OCI-LY3 (cell line): ENCODE measurements at regions not wholly inside any gene's neighbourhood (a gene's known extent, or its start where the extent isn't known, plus 50 kb on each side); places are given as distances from the start of the nearest gene placed in this dataset.
"Not testable (repeated sequence)": the region's sequence is repeated elsewhere in the genome, so short reads cannot be mapped to it uniquely, and the experiment has no call there.

Source experiments
- H2AFZ ChIP-seq: fragments of 200-600, 300-600 bp; shearing (Covaris generic); 2 replicates; pipeline ENCODE4 v1.6.0; 2014; ENCODE audit warnings: antibody characterized with exemption, low read depth, low read length
- H3K27ac ChIP-seq: fragments of 200-600, 300-600 bp; sonication (generic); 2 replicates; pipeline ENCODE4 v1.5.1; 2014; ENCODE audit warnings: mild to moderate bottlenecking, low read length, moderate library complexity, mixed read lengths
- H3K27me3 ChIP-seq: fragments of 200-600, 300-600 bp; sonication (generic); 2 replicates; pipeline ENCODE4 v1.6.1; 2014; ENCODE audit warnings: low read depth, low read length, mixed read lengths
- H3K36me3 ChIP-seq: fragments of 200-600, 300-600 bp; sonication (generic); replicated peaks from 2 replicates; pipeline ENCODE3; 2014; ENCODE audit warnings: low read depth, low read length, mixed read lengths
- H3K4me1 ChIP-seq: fragments of 300-600, 200-600 bp; sonication (generic); 2 replicates; pipeline ENCODE4 v1.6.1; 2014; ENCODE audit warnings: low read length, mixed read lengths
- H3K4me2 ChIP-seq: fragments of 200-600, 300-600 bp; sonication (generic); 2 replicates; pipeline ENCODE4 v1.6.1; 2014; ENCODE audit warnings: low read length, mixed read lengths
- H3K4me3 ChIP-seq: fragments of 300-600, 200-600 bp; sonication (generic); 2 replicates; pipeline ENCODE4 v1.5.1; 2014; ENCODE audit warnings: antibody characterized with exemption, mild to moderate bottlenecking, low read length, moderate library complexity
- H3K79me2 ChIP-seq: fragments of 300-600, 200-600 bp; shearing (Covaris generic); 2 replicates; pipeline ENCODE4 v1.6.1; 2014; ENCODE audit warnings: mild to moderate bottlenecking, low read length, mixed read lengths
- H3K9ac ChIP-seq: fragments of 300-600, 200-600 bp; shearing (Covaris generic); 2 replicates; pipeline ENCODE4 v1.6.0; 2014; ENCODE audit warnings: mild to moderate bottlenecking, low read length, moderate library complexity
- H3K9me3 ChIP-seq: fragments of 200-600, 300-600 bp; shearing (Covaris generic); 2 replicates; pipeline ENCODE4 v1.6.1; 2014; ENCODE audit warnings: low read length, mixed read lengths; ENCODE audit not compliant: insufficient read depth
- H4K20me1 ChIP-seq: fragments of 200-600, 300-600 bp; sonication (generic); 2 replicates; pipeline ENCODE4 v1.6.1; 2016; ENCODE audit warnings: low read length, mixed read lengths; ENCODE audit not compliant: insufficient read depth
- EZH2phosphoT487 ChIP-seq: fragments of 200-600 bp; shearing (Covaris generic); IDR thresholded peaks from 2 replicates; pipeline ENCODE4 v1.6.1; 2018; ENCODE audit warnings: antibody characterized with exemption, mixed run types, low read depth
- TF ChIP-seq, protein P1 (sequence below): fragments of 200-600, 300-600 bp; sonication (generic); IDR thresholded peaks from 2 replicates; pipeline ENCODE4 v1.5.1; 2014; ENCODE audit warnings: antibody characterized with exemption, low read length, low read depth

DNA sequence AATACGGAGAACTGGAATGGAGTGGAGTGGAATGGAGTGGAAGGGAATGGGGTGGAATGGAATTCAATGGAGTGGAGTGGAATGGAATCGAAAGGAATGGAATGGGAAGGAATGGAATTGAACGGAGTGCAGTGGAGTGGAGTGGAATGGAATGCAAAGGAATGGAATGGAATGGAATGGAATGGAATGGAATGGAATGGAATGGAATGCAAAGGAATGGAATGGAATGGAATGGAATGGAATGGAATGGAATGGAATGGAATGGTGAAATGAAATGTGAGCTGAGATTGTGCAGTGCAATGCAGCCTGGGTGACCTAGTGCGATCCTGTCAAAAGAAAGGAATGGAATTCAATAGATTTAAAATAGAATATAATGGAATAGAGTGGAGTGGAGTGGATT is 357.3 kb upstream of the WSB1 start:
- not testable (repeated sequence) for H3K36me3 ChIP-seq, H3K4me3 ChIP-seq, H3K4me2 ChIP-seq, H3K9ac ChIP-seq, H3K4me1 ChIP-seq, H4K20me1 ChIP-seq, H2AFZ ChIP-seq, H3K27ac ChIP-seq, H3K27me3 ChIP-seq, H3K79me2 ChIP-seq
- H3K9me3 ChIP-seq, result peaks cover 24% of the 10 kb centered on the region

DNA sequence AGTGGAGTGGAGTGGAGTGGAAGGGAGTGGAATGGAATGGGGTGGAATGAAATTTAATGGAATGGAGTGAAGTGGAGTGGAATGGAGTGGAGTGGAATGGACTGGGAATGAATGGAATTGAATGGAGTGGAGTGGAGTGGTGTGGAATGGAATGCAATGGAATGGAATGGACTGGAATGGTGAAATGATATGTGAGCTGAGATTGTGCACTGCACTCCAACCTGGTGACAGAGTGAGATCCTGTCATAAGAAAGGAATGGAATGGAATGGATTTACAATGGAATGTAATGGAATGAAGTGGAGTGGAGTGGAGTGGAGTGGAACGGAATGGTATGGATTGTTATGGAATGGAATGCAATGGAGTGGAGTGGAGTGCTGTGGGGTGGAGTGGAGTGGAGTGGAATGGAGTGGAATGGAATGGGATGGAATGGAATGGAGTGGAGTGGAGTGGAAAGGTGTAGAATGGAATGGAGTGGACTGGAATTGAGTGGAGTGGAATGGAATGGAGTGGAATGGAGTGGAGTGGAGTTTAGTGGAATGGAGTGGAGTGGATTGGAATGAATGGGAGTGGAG is 356.1 kb upstream of the WSB1 start:
- H3K36me3 ChIP-seq, H3K9ac ChIP-seq, H3K79me2 ChIP-seq, H3K27ac ChIP-seq, H2AFZ ChIP-seq, H4K20me1 ChIP-seq, H3K4me1 ChIP-seq, H3K4me2 ChIP-seq, H3K27me3 ChIP-seq, H3K4me3 ChIP-seq: not testable (repeated sequence)
- H3K9me3 ChIP-seq, result peaks cover 24% of the 10 kb centered on the region

- H3K9me3 ChIP-seq, result peaks cover 24% of the 10 kb centered on the region
- not testable (repeated sequence) for H2AFZ ChIP-seq, H3K9ac ChIP-seq, H3K4me2 ChIP-seq, H3K4me1 ChIP-seq, H3K4me3 ChIP-seq, H3K27me3 ChIP-seq, H3K36me3 ChIP-seq, H3K79me2 ChIP-seq, H4K20me1 ChIP-seq, H3K27ac ChIP-seq
Observed at GRCh38 chr17:26939755-26940154, 354.2 kb upstream of the WSB1 start.

DNA sequence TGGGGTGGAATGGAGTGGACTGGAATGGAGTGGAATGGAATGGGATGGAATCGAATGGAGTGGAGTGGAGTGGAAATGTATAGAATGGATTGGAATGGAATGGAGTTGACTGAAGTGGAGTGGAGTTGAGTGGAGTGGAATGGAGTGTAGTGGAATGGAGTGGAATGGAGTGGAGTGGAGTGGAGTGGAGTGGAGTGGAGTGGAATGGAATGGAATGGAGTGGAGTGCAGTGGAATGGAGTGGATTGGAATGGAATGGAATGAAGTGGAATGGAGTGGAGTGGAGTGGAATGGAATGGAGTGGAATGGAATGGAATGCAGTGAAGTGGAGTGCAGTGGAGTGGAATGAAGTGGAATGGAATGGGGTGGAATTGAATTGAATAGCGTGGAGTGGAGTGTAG is 353.3 kb upstream of the WSB1 start:
- H2AFZ ChIP-seq, H3K4me3 ChIP-seq, H3K36me3 ChIP-seq, H3K79me2 ChIP-seq, H4K20me1 ChIP-seq, H3K27ac ChIP-seq, H3K4me1 ChIP-seq, H3K4me2 ChIP-seq, H3K27me3 ChIP-seq, H3K9ac ChIP-seq: not testable (repeated sequence)
- H3K9me3 ChIP-seq, result peaks cover 24% of the 10 kb centered on the region

DNA sequence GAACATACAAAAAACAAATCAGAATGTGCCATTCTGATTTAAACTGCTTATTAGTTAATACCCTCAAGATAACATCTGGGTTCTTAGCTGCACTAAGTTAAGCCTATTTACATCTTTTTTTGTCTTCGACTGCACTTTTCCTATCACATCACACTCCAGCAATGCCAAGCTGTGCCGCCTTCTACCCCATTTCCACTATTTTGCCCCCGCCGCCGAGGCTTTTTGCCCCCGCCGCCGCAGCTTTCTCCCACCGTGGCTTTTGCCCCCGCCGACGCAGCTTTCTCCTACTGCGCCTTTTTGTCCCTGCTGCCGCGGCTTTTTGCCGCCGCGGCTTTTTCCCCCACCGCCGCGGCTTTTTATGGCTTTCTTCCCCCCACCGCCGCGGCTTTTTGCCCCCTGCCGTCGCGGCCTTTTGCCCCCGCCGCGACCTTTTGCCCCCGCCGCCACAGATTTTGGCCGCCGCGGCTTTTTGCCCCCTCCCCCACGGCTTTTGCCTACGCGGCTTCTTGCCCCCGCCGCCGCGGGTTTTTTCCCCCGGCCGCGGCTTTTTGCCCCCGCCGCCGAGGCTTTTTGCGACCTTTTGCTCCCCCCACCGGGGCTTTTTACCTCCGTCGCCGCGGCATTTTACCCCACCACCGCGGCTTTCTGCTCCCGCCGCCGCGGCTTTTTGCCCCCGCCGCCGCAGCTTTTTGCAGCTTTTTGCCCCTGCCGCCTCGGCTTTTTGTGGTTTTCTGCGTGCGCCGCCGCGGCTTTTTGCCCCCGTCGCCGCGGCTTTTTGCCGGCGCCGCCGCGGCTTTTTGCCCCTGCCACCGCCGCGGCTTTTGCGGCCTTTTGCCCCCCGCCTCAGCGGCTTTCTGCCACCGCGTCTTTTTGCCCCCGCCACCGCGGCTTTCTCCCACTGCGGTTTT is 331.4 kb upstream of the WSB1 start:
- Histone ChIP-seq H3K79me2 (no peaks in the 10 kb centered on the region), H3K4me1 (no peaks in the 10 kb centered on the region), H3K4me3 (no peak overlapping the region), H2AFZ (no peak overlapping the region), H4K20me1 (no peaks in the 10 kb centered on the region), H3K4me2 (no peak overlapping the region), H3K36me3 (no peaks in the 10 kb centered on the region), H3K27me3 (no peaks in the 10 kb centered on the region), H3K9me3 (no peaks in the 10 kb centered on the region), H3K9ac (no peak overlapping the region), H3K27ac (no peak overlapping the region)
- TF ChIP-seq EZH2phosphoT487, result no peak
- TF ChIP-seq, protein P1, sequence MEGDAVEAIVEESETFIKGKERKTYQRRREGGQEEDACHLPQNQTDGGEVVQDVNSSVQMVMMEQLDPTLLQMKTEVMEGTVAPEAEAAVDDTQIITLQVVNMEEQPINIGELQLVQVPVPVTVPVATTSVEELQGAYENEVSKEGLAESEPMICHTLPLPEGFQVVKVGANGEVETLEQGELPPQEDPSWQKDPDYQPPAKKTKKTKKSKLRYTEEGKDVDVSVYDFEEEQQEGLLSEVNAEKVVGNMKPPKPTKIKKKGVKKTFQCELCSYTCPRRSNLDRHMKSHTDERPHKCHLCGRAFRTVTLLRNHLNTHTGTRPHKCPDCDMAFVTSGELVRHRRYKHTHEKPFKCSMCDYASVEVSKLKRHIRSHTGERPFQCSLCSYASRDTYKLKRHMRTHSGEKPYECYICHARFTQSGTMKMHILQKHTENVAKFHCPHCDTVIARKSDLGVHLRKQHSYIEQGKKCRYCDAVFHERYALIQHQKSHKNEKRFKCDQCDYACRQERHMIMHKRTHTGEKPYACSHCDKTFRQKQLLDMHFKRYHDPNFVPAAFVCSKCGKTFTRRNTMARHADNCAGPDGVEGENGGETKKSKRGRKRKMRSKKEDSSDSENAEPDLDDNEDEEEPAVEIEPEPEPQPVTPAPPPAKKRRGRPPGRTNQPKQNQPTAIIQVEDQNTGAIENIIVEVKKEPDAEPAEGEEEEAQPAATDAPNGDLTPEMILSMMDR, result no peak

- no peak overlapping the region for H3K4me2 ChIP-seq
- H3K27ac ChIP-seq, result no peak overlapping the region
- H3K79me2 ChIP-seq, result no peaks in the 10 kb centered on the region
- H3K27me3 ChIP-seq, result no peaks in the 10 kb centered on the region
- H3K9ac ChIP-seq, result no peak overlapping the region
- TF ChIP-seq, protein P1, result no peak
- TF ChIP-seq EZH2phosphoT487, result no peak
- H3K9me3 ChIP-seq, result no peaks in the 10 kb centered on the region
- H4K20me1 ChIP-seq, result no peaks in the 10 kb centered on the region
- no peak overlapping the region for H2AFZ ChIP-seq
- no peaks in the 10 kb centered on the region for H3K4me1 ChIP-seq
- H3K36me3 ChIP-seq, result no peaks in the 10 kb centered on the region
- no peak overlapping the region for H3K4me3 ChIP-seq
Observed at GRCh38 chr17:26963163-26963503, 330.8 kb upstream of the WSB1 start.

GRCh38 chr17:26965898-26966624 is 327.9 kb upstream of the WSB1 start:
- H3K79me2 ChIP-seq, H3K4me2 ChIP-seq, H4K20me1 ChIP-seq, H3K36me3 ChIP-seq, H3K9me3 ChIP-seq, H2AFZ ChIP-seq, H3K4me1 ChIP-seq, H3K27me3 ChIP-seq, H3K4me3 ChIP-seq, H3K9ac ChIP-seq, H3K27ac ChIP-seq: not testable (repeated sequence)
